ENCODE measurements at regions not wholly inside any gene's neighbourhood (a gene's known extent, or its start where the extent isn't known, plus 50 kb on each side); places are given as distances from the start of the nearest gene placed in this dataset.

DNA sequence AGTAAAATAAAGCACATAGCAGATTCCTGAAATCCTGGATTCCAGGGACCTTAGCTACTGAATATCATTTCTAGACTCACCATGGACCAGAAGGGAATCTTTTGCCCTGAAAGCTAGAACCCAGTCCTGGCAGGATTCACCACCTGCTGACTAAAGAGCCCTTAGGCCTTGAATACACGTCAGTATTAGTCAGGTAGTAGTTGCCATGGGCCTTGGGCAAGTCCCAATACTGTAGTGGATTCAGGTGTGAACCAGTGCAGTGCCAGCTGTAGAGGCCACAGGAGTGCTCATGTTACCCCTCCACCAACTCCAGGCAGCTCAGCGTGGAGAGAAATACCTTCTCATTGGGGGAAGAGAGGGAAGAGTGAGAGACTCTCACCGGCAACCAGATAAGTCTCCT lies 64.1 kb upstream of the UBQLN2 start:
- no peak for DNase-seq (ENCODE audit: low spot score, unreplicated experiment)
- TF ChIP-seq, protein P1, sequence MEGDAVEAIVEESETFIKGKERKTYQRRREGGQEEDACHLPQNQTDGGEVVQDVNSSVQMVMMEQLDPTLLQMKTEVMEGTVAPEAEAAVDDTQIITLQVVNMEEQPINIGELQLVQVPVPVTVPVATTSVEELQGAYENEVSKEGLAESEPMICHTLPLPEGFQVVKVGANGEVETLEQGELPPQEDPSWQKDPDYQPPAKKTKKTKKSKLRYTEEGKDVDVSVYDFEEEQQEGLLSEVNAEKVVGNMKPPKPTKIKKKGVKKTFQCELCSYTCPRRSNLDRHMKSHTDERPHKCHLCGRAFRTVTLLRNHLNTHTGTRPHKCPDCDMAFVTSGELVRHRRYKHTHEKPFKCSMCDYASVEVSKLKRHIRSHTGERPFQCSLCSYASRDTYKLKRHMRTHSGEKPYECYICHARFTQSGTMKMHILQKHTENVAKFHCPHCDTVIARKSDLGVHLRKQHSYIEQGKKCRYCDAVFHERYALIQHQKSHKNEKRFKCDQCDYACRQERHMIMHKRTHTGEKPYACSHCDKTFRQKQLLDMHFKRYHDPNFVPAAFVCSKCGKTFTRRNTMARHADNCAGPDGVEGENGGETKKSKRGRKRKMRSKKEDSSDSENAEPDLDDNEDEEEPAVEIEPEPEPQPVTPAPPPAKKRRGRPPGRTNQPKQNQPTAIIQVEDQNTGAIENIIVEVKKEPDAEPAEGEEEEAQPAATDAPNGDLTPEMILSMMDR (IDR thresholded peaks at IDR 0.05; ENCODE audit: unreplicated experiment): no peak
- peaks cover 23% of the 10 kb centered on the region for H3K9me3 Mint-ChIP-seq (ENCODE audit: low read depth)
- H3K27me3 Mint-ChIP-seq: no peaks in the 10 kb centered on the region
- no peak overlapping the region for H3K27ac Mint-ChIP-seq
- peaks cover 4% of the 10 kb centered on the region for H3K4me1 Mint-ChIP-seq (ENCODE audit: low read depth)
- no peaks in the 10 kb centered on the region for H3K36me3 Mint-ChIP-seq (ENCODE audit: insufficient read depth)
- H3K4me3 Mint-ChIP-seq (ENCODE audit: low read depth): no peak overlapping the region

DNA sequence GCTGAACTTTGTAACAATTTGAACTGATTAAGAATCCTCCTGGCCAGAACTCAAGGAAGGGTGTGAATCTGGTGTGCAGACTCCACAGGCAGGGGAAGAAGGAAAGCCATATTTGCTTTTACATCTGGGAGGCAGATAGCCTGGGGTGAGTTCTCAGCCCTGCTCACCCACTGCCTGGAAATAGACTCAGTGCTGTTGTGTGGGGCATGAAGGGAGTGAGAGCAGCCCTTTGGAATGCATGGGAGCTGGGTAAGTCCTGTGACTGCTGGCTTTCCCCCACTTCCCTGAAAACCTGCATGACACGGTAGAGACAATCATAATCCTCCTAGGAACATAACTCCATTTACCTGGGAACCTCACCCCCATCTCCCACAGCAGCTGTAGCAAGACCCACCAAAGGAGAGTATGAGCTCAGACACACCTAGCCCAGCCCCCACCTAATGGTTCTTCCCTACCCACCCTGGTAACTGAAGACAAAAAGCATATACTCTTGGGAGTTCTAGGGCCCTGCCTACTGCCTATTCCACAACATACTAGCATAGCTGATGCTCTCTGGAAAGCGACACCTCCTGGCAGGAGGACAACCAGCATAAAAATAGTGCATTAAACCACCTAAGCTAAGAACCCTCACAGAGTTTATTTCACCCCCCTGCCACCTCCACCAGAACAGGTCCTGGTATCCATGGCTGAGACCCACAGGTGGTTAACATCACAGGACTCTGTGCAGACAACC lies 59.3 kb upstream of the UBQLN2 start:
- Mint-ChIP-seq H3K4me1 (ENCODE audit: low read depth) (no peaks in the 10 kb centered on the region), H3K4me3 (ENCODE audit: low read depth) (no peak overlapping the region), H3K36me3 (ENCODE audit: insufficient read depth) (no peaks in the 10 kb centered on the region)

DNA sequence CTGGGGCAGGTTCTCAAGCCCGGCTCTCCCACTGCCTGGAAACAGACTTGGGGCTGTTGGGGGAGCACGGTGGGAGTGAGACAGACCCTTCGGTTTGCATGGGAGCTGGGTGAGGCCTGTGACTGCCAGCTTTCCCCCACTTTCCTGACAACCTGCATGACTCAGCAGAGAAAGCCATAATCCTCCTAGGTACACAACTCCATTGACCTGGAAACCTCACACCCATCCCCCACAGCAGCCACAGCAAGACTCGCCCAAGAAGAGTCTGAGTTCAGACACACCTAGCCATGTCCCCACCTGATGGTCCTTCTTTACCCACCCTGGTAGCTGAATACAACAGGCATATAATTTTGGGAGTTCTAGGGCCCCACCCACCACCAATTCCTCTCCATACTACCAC lies 57.6 kb upstream of the UBQLN2 start:
- TF ChIP-seq, protein P1 (IDR thresholded peaks at IDR 0.05; ENCODE audit: unreplicated experiment): no peak
- no peaks in the 10 kb centered on the region for H3K36me3 Mint-ChIP-seq (ENCODE audit: insufficient read depth)
- no peaks in the 10 kb centered on the region for H3K4me1 Mint-ChIP-seq (ENCODE audit: low read depth)
- no peaks in the 10 kb centered on the region for H3K27me3 Mint-ChIP-seq
- no peak overlapping the region for H3K4me3 Mint-ChIP-seq (ENCODE audit: low read depth)
- peaks cover 59% of the 10 kb centered on the region for H3K9me3 Mint-ChIP-seq (ENCODE audit: low read depth)
- DNase-seq (ENCODE audit: low spot score, unreplicated experiment): no peak
- no peak overlapping the region for H3K27ac Mint-ChIP-seq

More for the DNA sequence above, 59.3 kb upstream of the UBQLN2 start:
- Mint-ChIP-seq H3K9me3 (ENCODE audit: low read depth) (peaks cover 50% of the 10 kb centered on the region), H3K27me3 (no peaks in the 10 kb centered on the region), H3K27ac (no peak overlapping the region)
- no peak for DNase-seq (ENCODE audit: low spot score, unreplicated experiment)
- TF ChIP-seq, protein P1 (IDR thresholded peaks at IDR 0.05; ENCODE audit: unreplicated experiment): no peak
